ENCODE measurements at regions not wholly inside any gene's neighbourhood (a gene's known extent, or its start where the extent isn't known, plus 50 kb on each side); places are given as distances from the start of the nearest gene placed in this dataset.
"Not testable (repeated sequence)": the region's sequence is repeated elsewhere in the genome, so short reads cannot be mapped to it uniquely, and the experiment has no call there.

- no peaks in the 10 kb centered on the region for H3K9me3 ChIP-seq
- no peak for DNase-seq
- in situ Hi-C loops (cut with MboI; ENCODE audit: low sequenced_read_pairs in 4 of 4) (no loop called here), intact Hi-C loops (cut with DNase I; ENCODE audit: low total_unique reads) (no loop called here)
- TF ChIP-seq POLR2A (IDR thresholded peaks at IDR 0.05) = no peak
- no peak for TF ChIP-seq CTCF (IDR thresholded peaks at IDR 0.05 in 4 of 5, conservative IDR thresholded peaks at IDR 0.05 in 1 of 5)
- H3K27me3 ChIP-seq = no peaks in the 10 kb centered on the region
- H3K27ac ChIP-seq = no peak overlapping the region
- no peak for ATAC-seq
- H3K36me3 ChIP-seq = no peaks in the 10 kb centered on the region
- no peak overlapping the region for H3K4me3 ChIP-seq
- peaks cover 0 to 3% of the 10 kb centered on the region in 2 donors for H3K4me1 ChIP-seq
Observed at GRCh38 chr7:37549076-37549931, 100.6 kb upstream of the ELMO1 start.

GRCh38 chr7:37550426-37550825, 101.8 kb upstream of the ELMO1 start:
- no peaks in the 10 kb centered on the region for H3K9me3 ChIP-seq
- intact Hi-C loops (cut with DNase I; ENCODE audit: low total_unique reads) (no loop called here), in situ Hi-C loops (cut with MboI; ENCODE audit: low sequenced_read_pairs in 4 of 4) (no loop called here)
- no peaks in the 10 kb centered on the region for H3K36me3 ChIP-seq
- H3K27ac ChIP-seq = no peak overlapping the region
- DNase-seq (no peak), ATAC-seq (no peak)
- no peak overlapping the region for H3K4me3 ChIP-seq
- peaks cover 0 to 3% of the 10 kb centered on the region in 2 donors for H3K4me1 ChIP-seq
- H3K27me3 ChIP-seq = no peaks in the 10 kb centered on the region
- no peak for TF ChIP-seq CTCF (IDR thresholded peaks at IDR 0.05 in 4 of 5, conservative IDR thresholded peaks at IDR 0.05 in 1 of 5)
- no peak for TF ChIP-seq POLR2A (IDR thresholded peaks at IDR 0.05)

- TF ChIP-seq CTCF (IDR thresholded peaks at IDR 0.05 in 4 of 5, conservative IDR thresholded peaks at IDR 0.05 in 1 of 5) (no peak), POLR2A (IDR thresholded peaks at IDR 0.05) (no peak)
- ATAC-seq (no peak), DNase-seq (no peak)
- in situ Hi-C loops (cut with MboI; ENCODE audit: low sequenced_read_pairs in 4 of 4) = no loop called here
- Histone ChIP-seq H3K27ac (no peak overlapping the region), H3K36me3 (no peaks in the 10 kb centered on the region), H3K4me3 (no peak overlapping the region), H3K4me1 (peaks cover 0 to 3% of the 10 kb centered on the region in 2 donors), H3K9me3 (no peaks in the 10 kb centered on the region), H3K27me3 (no peaks in the 10 kb centered on the region)
- intact Hi-C loops (cut with DNase I; ENCODE audit: low total_unique reads) = no loop called here
Observed at GRCh38 chr7:37550872-37551271, 102.2 kb upstream of the ELMO1 start.

- in situ Hi-C loops (cut with MboI; ENCODE audit: low sequenced_read_pairs in 4 of 4) (no loop called here), intact Hi-C loops (cut with DNase I; ENCODE audit: low total_unique reads) (no loop called here)
- TF ChIP-seq CTCF (IDR thresholded peaks at IDR 0.05 in 4 of 5, conservative IDR thresholded peaks at IDR 0.05 in 1 of 5) (no peak), POLR2A (IDR thresholded peaks at IDR 0.05) (no peak)
- no peaks in the 10 kb centered on the region for H3K36me3 ChIP-seq
- H3K4me1 ChIP-seq = peaks cover 0 to 3% of the 10 kb centered on the region in 2 donors
- no peaks in the 10 kb centered on the region for H3K27me3 ChIP-seq
- no peak overlapping the region for H3K4me3 ChIP-seq
- H3K27ac ChIP-seq = no peak overlapping the region
- ATAC-seq = no peak
- no peaks in the 10 kb centered on the region for H3K9me3 ChIP-seq
- no peak for DNase-seq
Observed at GRCh38 chr7:37552030-37552429, 103.4 kb upstream of the ELMO1 start.

GRCh38 chr7:37552439-37552838, 103.8 kb upstream of the ELMO1 start:
- in situ Hi-C loops (cut with MboI; ENCODE audit: low sequenced_read_pairs in 4 of 4); H3K9me3 ChIP-seq; ATAC-seq; H3K4me1 ChIP-seq; H3K4me3 ChIP-seq; DNase-seq; H3K36me3 ChIP-seq; intact Hi-C loops (cut with DNase I; ENCODE audit: low total_unique reads); H3K27me3 ChIP-seq; H3K27ac ChIP-seq: not testable (repeated sequence)

Data from gastrocnemius medialis (tissue), 4 donors.